ENCODE measurements at regions not wholly inside any gene's neighbourhood (a gene's known extent, or its start where the extent isn't known, plus 50 kb on each side); places are given as distances from the start of the nearest gene placed in this dataset.

- POLR2A ChIA-PET: no interaction called here
- CTCF ChIA-PET: no interaction called here
- Histone ChIP-seq H3K9me3 (ENCODE audit: control insufficient read depth, insufficient read depth, low read depth, low read length) (no peaks in the 10 kb centered on the region), H3K4me1 (ENCODE audit: control insufficient read depth, insufficient read depth, low read length) (peaks cover 7% of the 10 kb centered on the region; the same call in 1 of the 2 replicates), H3K4me3 (ENCODE audit: low read depth, low read length) (no peak overlapping the region), H3K27ac (ENCODE audit: extremely low read depth, low read depth, low read length) (no peak overlapping the region), H3K36me3 (ENCODE audit: control insufficient read depth in 2 of 2, insufficient read depth in 1 of 2, low read length in 2 of 2) (no peaks in the 10 kb centered on the region)
- TF ChIP-seq SALL2 (tag by site-specific recombination; IDR thresholded peaks at IDR 0.05; ENCODE audit: borderline replicate concordance): no peak
- TF ChIP-seq ZBTB7A (tag by site-specific recombination; IDR thresholded peaks at IDR 0.05; ENCODE audit: low read depth): no peak
- TF ChIP-seq TCF7L2 (IDR thresholded peaks at IDR 0.05; ENCODE audit: borderline replicate concordance, low read depth, low read length): peak; percentile 40; the same call in 1 of the 2 replicates
- TF ChIP-seq WT1 (tag by site-specific recombination; IDR thresholded peaks at IDR 0.05): peak; percentile 68
- TF ChIP-seq BCL11B (tag by site-specific recombination; IDR thresholded peaks at IDR 0.05; ENCODE audit: low read depth): no peak
- TF ChIP-seq, protein P1, sequence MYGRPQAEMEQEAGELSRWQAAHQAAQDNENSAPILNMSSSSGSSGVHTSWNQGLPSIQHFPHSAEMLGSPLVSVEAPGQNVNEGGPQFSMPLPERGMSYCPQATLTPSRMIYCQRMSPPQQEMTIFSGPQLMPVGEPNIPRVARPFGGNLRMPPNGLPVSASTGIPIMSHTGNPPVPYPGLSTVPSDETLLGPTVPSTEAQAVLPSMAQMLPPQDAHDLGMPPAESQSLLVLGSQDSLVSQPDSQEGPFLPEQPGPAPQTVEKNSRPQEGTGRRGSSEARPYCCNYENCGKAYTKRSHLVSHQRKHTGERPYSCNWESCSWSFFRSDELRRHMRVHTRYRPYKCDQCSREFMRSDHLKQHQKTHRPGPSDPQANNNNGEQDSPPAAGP (tag by site-specific recombination; IDR thresholded peaks at IDR 0.05): no peak
- TF ChIP-seq ZNF23 (tag by site-specific recombination; IDR thresholded peaks at IDR 0.05; ENCODE audit: borderline replicate concordance): no peak
These were observed 952.4 kb downstream of the EPHA4 start for GRCh38 chr2:220619525-220620220.

DNA sequence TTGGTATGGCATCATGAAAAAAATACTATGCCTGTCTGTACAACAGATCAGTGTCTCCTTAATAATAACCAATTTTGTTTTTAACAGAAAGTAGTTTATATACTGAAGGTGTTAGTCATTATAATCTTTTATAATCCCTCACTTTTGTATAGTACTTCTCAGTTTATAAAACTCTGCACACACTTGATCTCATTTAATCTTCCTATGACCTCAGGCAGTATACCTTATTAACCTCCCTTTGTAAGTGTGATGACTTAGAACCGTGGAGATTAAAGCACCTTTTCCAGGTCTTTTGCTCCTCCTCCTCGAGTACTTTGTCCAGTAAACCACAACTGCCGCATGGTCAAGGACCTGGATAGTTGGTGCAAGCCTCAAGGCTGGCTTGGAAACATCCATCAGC lies 945.5 kb downstream of the EPHA4 start:
- no peak overlapping the region for H3K27ac ChIP-seq (ENCODE audit: extremely low read depth, low read depth, low read length)
- H3K9me3 ChIP-seq (ENCODE audit: control insufficient read depth, insufficient read depth, low read depth, low read length): no peaks in the 10 kb centered on the region
- no peaks in the 10 kb centered on the region for H3K36me3 ChIP-seq (ENCODE audit: control insufficient read depth in 2 of 2, insufficient read depth in 1 of 2, low read length in 2 of 2)
- ChIA-PET POLR2A (no interaction called here), CTCF (no interaction called here)
- H3K4me3 ChIP-seq (ENCODE audit: low read depth, low read length): no peak overlapping the region
- no peak for TF ChIP-seq ZBTB1 (tag by site-specific recombination; IDR thresholded peaks at IDR 0.05)
- H3K4me1 ChIP-seq (ENCODE audit: control insufficient read depth, insufficient read depth, low read length): no peaks in the 10 kb centered on the region

- ChIA-PET POLR2A (no interaction called here), CTCF (no interaction called here)
- no peaks in the 10 kb centered on the region for H3K4me1 ChIP-seq (ENCODE audit: control insufficient read depth, insufficient read depth, low read length)
- H3K36me3 ChIP-seq (ENCODE audit: control insufficient read depth in 2 of 2, insufficient read depth in 1 of 2, low read length in 2 of 2): no peaks in the 10 kb centered on the region
- H3K27ac ChIP-seq (ENCODE audit: extremely low read depth, low read depth, low read length): no peak overlapping the region
- no peaks in the 10 kb centered on the region for H3K9me3 ChIP-seq (ENCODE audit: control insufficient read depth, insufficient read depth, low read depth, low read length)
- H3K4me3 ChIP-seq (ENCODE audit: low read depth, low read length): no peak overlapping the region
- no peak for TF ChIP-seq ZNF624 (tag by site-specific recombination; IDR thresholded peaks at IDR 0.05)
- no peak for TF ChIP-seq ZNF2 (tag by site-specific recombination; IDR thresholded peaks at IDR 0.05)
- TF ChIP-seq ZNF621 (tag by site-specific recombination; IDR thresholded peaks at IDR 0.05): no peak
These were observed 943.9 kb downstream of the EPHA4 start for GRCh38 chr2:220628252-220628651.

DNA sequence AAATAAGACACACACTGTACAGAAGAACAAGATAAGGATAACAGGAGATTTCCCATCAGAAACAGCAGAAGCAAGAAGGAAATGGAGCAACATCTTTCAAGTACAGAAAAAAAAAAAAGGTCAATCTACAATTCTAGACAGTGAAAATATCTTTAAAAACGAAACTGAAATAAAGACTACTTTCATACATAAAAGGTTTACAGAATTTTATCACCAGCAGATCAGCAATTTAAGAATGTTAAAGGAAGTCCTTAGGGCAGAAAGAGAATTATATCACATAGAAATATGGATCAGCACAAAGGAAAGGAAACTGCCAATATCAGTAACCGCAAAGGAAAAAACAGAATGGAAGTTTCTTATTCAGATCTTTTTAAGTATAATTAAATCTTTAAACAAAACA lies 931.0 kb downstream of the EPHA4 start:
- Histone ChIP-seq H3K9me3 (ENCODE audit: control insufficient read depth, insufficient read depth, low read depth, low read length) (no peaks in the 10 kb centered on the region), H3K27ac (ENCODE audit: extremely low read depth, low read depth, low read length) (no peak overlapping the region), H3K36me3 (ENCODE audit: control insufficient read depth in 2 of 2, insufficient read depth in 1 of 2, low read length in 2 of 2) (no peaks in the 10 kb centered on the region), H3K4me3 (ENCODE audit: low read depth, low read length) (no peak overlapping the region), H3K4me1 (ENCODE audit: control insufficient read depth, insufficient read depth, low read length) (no peaks in the 10 kb centered on the region)
- ChIA-PET CTCF (no interaction called here), POLR2A (no interaction called here)
- TF ChIP-seq, protein P2, sequence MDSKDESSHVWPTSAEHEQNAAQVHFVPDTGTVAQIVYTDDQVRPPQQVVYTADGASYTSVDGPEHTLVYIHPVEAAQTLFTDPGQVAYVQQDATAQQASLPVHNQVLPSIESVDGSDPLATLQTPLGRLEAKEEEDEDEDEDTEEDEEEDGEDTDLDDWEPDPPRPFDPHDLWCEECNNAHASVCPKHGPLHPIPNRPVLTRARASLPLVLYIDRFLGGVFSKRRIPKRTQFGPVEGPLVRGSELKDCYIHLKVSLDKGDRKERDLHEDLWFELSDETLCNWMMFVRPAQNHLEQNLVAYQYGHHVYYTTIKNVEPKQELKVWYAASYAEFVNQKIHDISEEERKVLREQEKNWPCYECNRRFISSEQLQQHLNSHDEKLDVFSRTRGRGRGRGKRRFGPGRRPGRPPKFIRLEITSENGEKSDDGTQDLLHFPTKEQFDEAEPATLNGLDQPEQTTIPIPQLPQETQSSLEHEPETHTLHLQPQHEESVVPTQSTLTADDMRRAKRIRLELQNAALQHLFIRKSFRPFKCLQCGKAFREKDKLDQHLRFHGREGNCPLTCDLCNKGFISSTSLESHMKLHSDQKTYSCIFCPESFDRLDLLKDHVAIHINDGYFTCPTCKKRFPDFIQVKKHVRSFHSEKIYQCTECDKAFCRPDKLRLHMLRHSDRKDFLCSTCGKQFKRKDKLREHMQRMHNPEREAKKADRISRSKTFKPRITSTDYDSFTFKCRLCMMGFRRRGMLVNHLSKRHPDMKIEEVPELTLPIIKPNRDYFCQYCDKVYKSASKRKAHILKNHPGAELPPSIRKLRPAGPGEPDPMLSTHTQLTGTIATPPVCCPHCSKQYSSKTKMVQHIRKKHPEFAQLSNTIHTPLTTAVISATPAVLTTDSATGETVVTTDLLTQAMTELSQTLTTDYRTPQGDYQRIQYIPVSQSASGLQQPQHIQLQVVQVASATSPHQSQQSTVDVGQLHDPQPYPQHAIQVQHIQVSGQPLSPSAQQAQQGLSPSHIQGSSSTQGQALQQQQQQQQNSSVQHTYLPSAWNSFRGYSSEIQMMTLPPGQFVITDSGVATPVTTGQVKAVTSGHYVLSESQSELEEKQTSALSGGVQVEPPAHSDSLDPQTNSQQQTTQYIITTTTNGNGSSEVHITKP (tag by site-specific recombination; IDR thresholded peaks at IDR 0.05): no peak
- TF ChIP-seq ZNF350 (tag by site-specific recombination; IDR thresholded peaks at IDR 0.05) (no peak), GLI2 (tag by site-specific recombination; IDR thresholded peaks at IDR 0.05; ENCODE audit: borderline replicate concordance, low read depth) (no peak), ZNF48 (tag by site-specific recombination; IDR thresholded peaks at IDR 0.05) (no peak), ZNF146 (tag by site-specific recombination; IDR thresholded peaks at IDR 0.05) (no peak), ZFP37 (tag by site-specific recombination; IDR thresholded peaks at IDR 0.05) (no peak), ZFP41 (tag by site-specific recombination; IDR thresholded peaks at IDR 0.05; ENCODE audit: borderline replicate concordance) (no peak), ZNF560 (tag by site-specific recombination; IDR thresholded peaks at IDR 0.05; ENCODE audit: borderline replicate concordance) (no peak), HOXD13 (CRISPR knock-in tag; IDR thresholded peaks at IDR 0.05; ENCODE audit: borderline replicate concordance) (no peak), ZNF843 (tag by site-specific recombination; IDR thresholded peaks at IDR 0.05) (no peak), ZNF654 (tag by site-specific recombination; IDR thresholded peaks at IDR 0.05; ENCODE audit: low read depth) (no peak), ZNF175 (tag by site-specific recombination; IDR thresholded peaks at IDR 0.05) (no peak), SCRT2 (tag by site-specific recombination; IDR thresholded peaks at IDR 0.05) (no peak)
